ENCODE measurements at regions not wholly inside any gene's neighbourhood (a gene's known extent, or its start where the extent isn't known, plus 50 kb on each side); places are given as distances from the start of the nearest gene placed in this dataset.

GRCh38 chr12:4211372-4211771 lies 62.2 kb upstream of the CCND2 start:
- no peak for TF ChIP-seq CTCF (IDR thresholded peaks at IDR 0.05)
- H3K27me3 Mint-ChIP-seq: no peaks in the 10 kb centered on the region
- H3K4me3 Mint-ChIP-seq: no peak overlapping the region
- Histone ChIP-seq H3K27ac (ENCODE audit: low read depth in 1 of 2, low read length in 2 of 2) (no peak overlapping the region), H3K4me1 (ENCODE audit: insufficient read depth, low read length) (peaks cover 13% of the 10 kb centered on the region), H3K36me3 (ENCODE audit: insufficient read depth, low read length) (no peaks in the 10 kb centered on the region), H3K9me3 (ENCODE audit: control insufficient read depth in 1 of 2, insufficient read depth in 1 of 2, low read length in 2 of 2) (no peaks in the 10 kb centered on the region), H3K27me3 (ENCODE audit: control insufficient read depth in 1 of 2, insufficient read depth in 2 of 2, low read length in 2 of 2) (no peaks in the 10 kb centered on the region), H3K4me3 (ENCODE audit: low read length) (no peak overlapping the region)
- ChIA-PET POLR2A (no interaction called here), CTCF (no interaction called here)
- intact Hi-C loops (cut with DNase I, micrococcal nuclease): no loop called here
- H3K36me3 Mint-ChIP-seq (ENCODE audit: low read depth): no peaks in the 10 kb centered on the region
- no peaks in the 10 kb centered on the region for H3K9me3 Mint-ChIP-seq
- no peak overlapping the region for H3K27ac Mint-ChIP-seq
- peaks cover 21% of the 10 kb centered on the region for H3K4me1 Mint-ChIP-seq (ENCODE audit: low read depth)
- ATAC-seq (ENCODE audit: poor library complexity) (no peak), DNase-seq (no peak)

GRCh38 chr12:4210183-4210582 lies 63.4 kb upstream of the CCND2 start:
- no peak overlapping the region for H3K27ac ChIP-seq (ENCODE audit: low read depth in 1 of 2, low read length in 2 of 2)
- no peaks in the 10 kb centered on the region for H3K27me3 Mint-ChIP-seq
- TF ChIP-seq CTCF (IDR thresholded peaks at IDR 0.05): no peak
- ChIA-PET CTCF (interaction anchor here (0.7 kb wide), 1 partner anchor 1448 kb away, joined by 3 read pairs; no protein-coding TSS in a partner anchor), POLR2A (interaction anchor here (1.3 kb wide), 1 partner anchor 14 kb away, joined by 3 read pairs; no protein-coding TSS in a partner anchor)
- no peak for ATAC-seq (ENCODE audit: poor library complexity)
- H3K9me3 ChIP-seq (ENCODE audit: control insufficient read depth in 1 of 2, insufficient read depth in 1 of 2, low read length in 2 of 2): no peaks in the 10 kb centered on the region
- H3K4me3 Mint-ChIP-seq: no peak overlapping the region
- H3K4me3 ChIP-seq (ENCODE audit: low read length): no peak overlapping the region
- no peak overlapping the region for H3K27ac Mint-ChIP-seq
- no peaks in the 10 kb centered on the region for H3K36me3 Mint-ChIP-seq (ENCODE audit: low read depth)
- DNase-seq: no peak
- H3K4me1 Mint-ChIP-seq (ENCODE audit: low read depth): peaks cover 9% of the 10 kb centered on the region
- no peaks in the 10 kb centered on the region for H3K9me3 Mint-ChIP-seq
- intact Hi-C loops (cut with DNase I, micrococcal nuclease): no loop called here
- peaks cover 5% of the 10 kb centered on the region for H3K4me1 ChIP-seq (ENCODE audit: insufficient read depth, low read length)
- H3K36me3 ChIP-seq (ENCODE audit: insufficient read depth, low read length): no peaks in the 10 kb centered on the region
- H3K27me3 ChIP-seq (ENCODE audit: control insufficient read depth in 1 of 2, insufficient read depth in 2 of 2, low read length in 2 of 2): no peaks in the 10 kb centered on the region

- ChIA-PET POLR2A (no interaction called here), CTCF (no interaction called here)
- H3K27me3 ChIP-seq (ENCODE audit: control insufficient read depth in 1 of 2, insufficient read depth in 2 of 2, low read length in 2 of 2): no peaks in the 10 kb centered on the region
- no peaks in the 10 kb centered on the region for H3K9me3 Mint-ChIP-seq
- H3K4me1 Mint-ChIP-seq (ENCODE audit: low read depth): no peaks in the 10 kb centered on the region
- no peaks in the 10 kb centered on the region for H3K36me3 Mint-ChIP-seq (ENCODE audit: low read depth)
- H3K4me3 Mint-ChIP-seq: no peak overlapping the region
- H3K9me3 ChIP-seq (ENCODE audit: control insufficient read depth in 1 of 2, insufficient read depth in 1 of 2, low read length in 2 of 2): no peaks in the 10 kb centered on the region
- no peak for TF ChIP-seq CTCF (IDR thresholded peaks at IDR 0.05)
- H3K4me3 ChIP-seq (ENCODE audit: low read length): no peak overlapping the region
- DNase-seq (no peak), ATAC-seq (ENCODE audit: poor library complexity) (no peak)
- no peak overlapping the region for H3K27ac Mint-ChIP-seq
- H3K36me3 ChIP-seq (ENCODE audit: insufficient read depth, low read length): no peaks in the 10 kb centered on the region
- no peaks in the 10 kb centered on the region for H3K4me1 ChIP-seq (ENCODE audit: insufficient read depth, low read length)
- H3K27me3 Mint-ChIP-seq: no peaks in the 10 kb centered on the region
- intact Hi-C loops (cut with DNase I, micrococcal nuclease): no loop called here
- H3K27ac ChIP-seq (ENCODE audit: low read depth in 1 of 2, low read length in 2 of 2): no peak overlapping the region
These were observed 67.1 kb upstream of the CCND2 start for GRCh38 chr12:4206470-4206869.
